DMS 273 treated with DMSO at 0.1 percent for 48 hours (cell line): ENCODE measurements at regions not wholly inside any gene's neighbourhood (a gene's known extent, or its start where the extent isn't known, plus 50 kb on each side); places are given as distances from the start of the nearest gene placed in this dataset.
"Not testable (repeated sequence)": the region's sequence is repeated elsewhere in the genome, so short reads cannot be mapped to it uniquely, and the experiment has no call there.

ENCODE experiments used
- DNase-seq: peaks from one replicate; lab custom pipeline; 2025; lab: John Stamatoyannopoulos, UW

- DNase-seq, result no peak
Observed at GRCh38 chr5:84961193-84961592, 576.5 kb upstream of the EDIL3 start.

- DNase-seq, result no peak
Observed at GRCh38 chr5:84961903-84962302, 577.2 kb upstream of the EDIL3 start.

GRCh38 chr5:84983093-84983492 is 598.4 kb upstream of the EDIL3 start:
- DNase-seq, result no peak

- no peak for DNase-seq
Observed at GRCh38 chr5:84985148-84985547, 600.5 kb upstream of the EDIL3 start.

- DNase-seq, result no peak
Observed at GRCh38 chr5:84986688-84987087, 602.0 kb upstream of the EDIL3 start.

GRCh38 chr5:85000671-85001070 is 616.0 kb upstream of the EDIL3 start:
- no peak for DNase-seq

- not testable (repeated sequence) for DNase-seq
Observed at GRCh38 chr5:85002026-85002425, 617.3 kb upstream of the EDIL3 start.

GRCh38 chr5:85010014-85010562 is 625.4 kb upstream of the EDIL3 start:
- DNase-seq, result no peak

- no peak for DNase-seq
Observed at GRCh38 chr5:85017261-85017660, 632.6 kb upstream of the EDIL3 start.

GRCh38 chr5:85030316-85031084 is 645.8 kb upstream of the EDIL3 start:
- DNase-seq, result no peak

- peak; percentile 16 for DNase-seq
Observed at GRCh38 chr5:85049020-85049419, 664.3 kb upstream of the EDIL3 start.

GRCh38 chr5:85052826-85053225 is 668.1 kb upstream of the EDIL3 start:
- no peak for DNase-seq

- no peak for DNase-seq
Observed at GRCh38 chr5:85069659-85070640, 685.3 kb upstream of the EDIL3 start.

GRCh38 chr5:85077581-85077980 is 692.9 kb upstream of the EDIL3 start:
- no peak for DNase-seq

GRCh38 chr5:85096421-85096820 is 711.7 kb upstream of the EDIL3 start:
- no peak for DNase-seq

- no peak for DNase-seq
Observed at GRCh38 chr5:85108471-85108870, 723.8 kb upstream of the EDIL3 start.

GRCh38 chr5:85109616-85110015 is 724.9 kb upstream of the EDIL3 start:
- DNase-seq, result no peak

GRCh38 chr5:85132269-85132668 is 747.6 kb upstream of the EDIL3 start:
- DNase-seq, result no peak

- DNase-seq, result no peak
Observed at GRCh38 chr5:85140471-85140870, 755.8 kb upstream of the EDIL3 start.

GRCh38 chr5:85143138-85143537 is 758.5 kb upstream of the EDIL3 start:
- no peak for DNase-seq

- DNase-seq, result no peak
Observed at GRCh38 chr5:85148701-85149100, 764.0 kb upstream of the EDIL3 start.

- DNase-seq, result no peak
Observed at GRCh38 chr5:85159395-85159794, 774.7 kb upstream of the EDIL3 start.

GRCh38 chr5:85168474-85168873 is 783.8 kb upstream of the EDIL3 start:
- DNase-seq, result no peak
